OCI-LY7 (cell line): ENCODE measurements at regions not wholly inside any gene's neighbourhood (a gene's known extent, or its start where the extent isn't known, plus 50 kb on each side); places are given as distances from the start of the nearest gene placed in this dataset. TPM values are rescaled to one million over a fixed set of nuclear protein-coding genes. Genes with fewer than 3 reads are reported as not detected.

Source experiments
- BruUV-seq: library from RNA; stranded (reverse); fragments of 400-500 nt; replicated peaks from 2 replicates; lab custom pipeline; 2021; lab: Mats Ljungman, UMichigan
- CTCF ChIA-PET: fragments of 300-600 bp; sonication (Branson Sonifier 250); formaldehyde crosslinking; loops from one replicate; lab custom pipeline; 2022; ENCODE audit warnings: antibody characterized with exemption; ENCODE audit not compliant: unreplicated experiment; lab: Charles Lee
- POLR2A ChIA-PET: fragments of 300-600 bp; sonication (Branson Sonifier 250); formaldehyde crosslinking; loops from one replicate; lab custom pipeline; 2022; ENCODE audit warnings: antibody characterized with exemption; lab: Charles Lee
- DNase-seq: peaks from one replicate; pipeline ENCODE4 v3.0.0-alpha.2; 2015; ENCODE audit warnings: low spot score
- H2AFZ ChIP-seq: fragments of 200-600 bp; sonication (generic), shearing (Covaris generic); 2 replicates; pipeline ENCODE4 v1.6.1; 2014; ENCODE audit warnings: mild to moderate bottlenecking, antibody characterized with exemption, low read length, moderate library complexity
- H3K27ac ChIP-seq: fragments of 200-600 bp; sonication (generic); 2 replicates; pipeline ENCODE4 v1.5.1; 2014; ENCODE audit warnings: mixed run types, low read depth, mild to moderate bottlenecking, moderate library complexity, low read length, inconsistent platforms; ENCODE audit not compliant: poor library complexity, severe bottlenecking
- H3K36me3 ChIP-seq: fragments of 200-600 bp; sonication (generic); 2 replicates; pipeline ENCODE4 v1.6.1; 2014; ENCODE audit warnings: mild to moderate bottlenecking, antibody characterized with exemption, low read length, moderate library complexity, mixed read lengths; ENCODE audit not compliant: insufficient read depth
- H3K4me1 ChIP-seq: fragments of 200-600 bp; sonication (generic); 2 replicates; pipeline ENCODE4 v1.5.1; 2014; ENCODE audit warnings: mild to moderate bottlenecking, low read length; ENCODE audit not compliant: insufficient read depth, poor library complexity, severe bottlenecking
- H3K4me2 ChIP-seq: fragments of 200-600 bp; sonication (generic); 2 replicates; pipeline ENCODE4 v1.6.1; 2014; ENCODE audit warnings: mild to moderate bottlenecking, low read length
- H3K4me3 ChIP-seq: fragments of 200-600 bp; sonication (generic); 2 replicates; pipeline ENCODE4 v1.5.1; 2014; ENCODE audit warnings: mild to moderate bottlenecking, low read depth, low read length; ENCODE audit not compliant: poor library complexity, severe bottlenecking
- H3K79me2 ChIP-seq: fragments of 200-600 bp; sonication (generic); 2 replicates; pipeline ENCODE4 v1.6.1; 2016; ENCODE audit warnings: low read depth, mild to moderate bottlenecking, low read length, moderate library complexity, mixed read lengths; ENCODE audit not compliant: insufficient read depth
- H3K9me2 ChIP-seq: fragments of 200-600 bp; sonication (generic); 2 replicates; pipeline ENCODE4 v1.6.1; 2016; ENCODE audit warnings: mild to moderate bottlenecking, low read length, mixed read lengths; ENCODE audit not compliant: insufficient read depth
- H3K9me3 ChIP-seq: fragments of 200-600 bp; sonication (generic); 2 replicates; pipeline ENCODE4 v1.6.1; 2014; ENCODE audit warnings: mild to moderate bottlenecking, mixed run types, low read length, mixed read lengths
- H4K20me1 ChIP-seq: fragments of 200-600 bp; sonication (generic); 2 replicates; pipeline ENCODE4 v1.6.1; 2014; ENCODE audit warnings: mild to moderate bottlenecking, antibody characterized with exemption, low read length, moderate library complexity, mixed read lengths; ENCODE audit not compliant: insufficient read depth
- EZH2phosphoT487 ChIP-seq: fragments of 200-600 bp; sonication (generic); IDR thresholded peaks from 2 replicates; pipeline ENCODE4 v1.6.1; 2018; ENCODE audit warnings: low read depth, borderline replicate concordance, mild to moderate bottlenecking, mixed run types, antibody characterized with exemption, low read length, moderate library complexity, mixed read lengths
- intact Hi-C: fragments of 100-400 bp; cut with micrococcal nuclease; formaldehyde crosslinking; loops from one replicate; pipeline ENCODE4 v1.10.0; 2022; ENCODE audit not compliant: unreplicated experiment
- small RNA-seq: library from RNA; depleted of rRNA; stranded (forward); fragments of <200 nt; gene quantifications from one replicate; pipeline ENCODE3, GENCODE V24; 2014
- TF ChIP-seq, protein P1 (sequence below): fragments of 200-600 bp; sonication (generic); conservative IDR thresholded peaks from 2 replicates; pipeline ENCODE4 v1.5.1; 2014; ENCODE audit warnings: mild to moderate bottlenecking, antibody characterized with exemption, low read length, moderate library complexity, mixed read lengths

DNA sequence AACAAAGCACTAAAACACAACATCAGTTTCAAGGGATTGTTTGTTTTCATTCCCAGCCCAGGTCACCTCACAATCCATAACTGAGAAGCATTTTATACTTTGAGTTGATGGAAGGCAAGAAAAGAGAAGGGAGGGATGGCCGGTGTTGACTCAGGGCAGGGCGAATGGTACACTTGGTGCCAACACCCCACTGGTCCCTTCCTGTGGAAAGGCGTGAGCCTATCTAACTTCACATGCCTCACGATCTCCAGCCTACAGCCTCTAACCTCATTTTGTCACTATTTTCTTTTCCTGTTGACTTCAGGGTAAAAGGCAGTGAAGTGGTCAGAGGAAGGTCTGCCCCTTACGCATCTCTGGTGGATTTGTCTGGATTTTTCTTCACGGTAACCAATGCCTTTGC is 53.5 kb upstream of the SASH1 start:
- Histone ChIP-seq H4K20me1 (no peaks in the 10 kb centered on the region), H3K27ac (no peak overlapping the region), H2AFZ (no peak overlapping the region), H3K4me3 (no peak overlapping the region), H3K9me2 (no peaks in the 10 kb centered on the region), H3K4me2 (no peak overlapping the region), H3K9me3 (no peaks in the 10 kb centered on the region), H3K36me3 (no peaks in the 10 kb centered on the region), H3K4me1 (no peaks in the 10 kb centered on the region), H3K79me2 (no peaks in the 10 kb centered on the region)
- no TSS peak for BruUV-seq
- ChIA-PET POLR2A (no interaction called here), CTCF (no interaction called here)
- intact Hi-C loops = no loop called here
- no peak for DNase-seq
- no peak for TF ChIP-seq EZH2phosphoT487
- TF ChIP-seq, protein P1, sequence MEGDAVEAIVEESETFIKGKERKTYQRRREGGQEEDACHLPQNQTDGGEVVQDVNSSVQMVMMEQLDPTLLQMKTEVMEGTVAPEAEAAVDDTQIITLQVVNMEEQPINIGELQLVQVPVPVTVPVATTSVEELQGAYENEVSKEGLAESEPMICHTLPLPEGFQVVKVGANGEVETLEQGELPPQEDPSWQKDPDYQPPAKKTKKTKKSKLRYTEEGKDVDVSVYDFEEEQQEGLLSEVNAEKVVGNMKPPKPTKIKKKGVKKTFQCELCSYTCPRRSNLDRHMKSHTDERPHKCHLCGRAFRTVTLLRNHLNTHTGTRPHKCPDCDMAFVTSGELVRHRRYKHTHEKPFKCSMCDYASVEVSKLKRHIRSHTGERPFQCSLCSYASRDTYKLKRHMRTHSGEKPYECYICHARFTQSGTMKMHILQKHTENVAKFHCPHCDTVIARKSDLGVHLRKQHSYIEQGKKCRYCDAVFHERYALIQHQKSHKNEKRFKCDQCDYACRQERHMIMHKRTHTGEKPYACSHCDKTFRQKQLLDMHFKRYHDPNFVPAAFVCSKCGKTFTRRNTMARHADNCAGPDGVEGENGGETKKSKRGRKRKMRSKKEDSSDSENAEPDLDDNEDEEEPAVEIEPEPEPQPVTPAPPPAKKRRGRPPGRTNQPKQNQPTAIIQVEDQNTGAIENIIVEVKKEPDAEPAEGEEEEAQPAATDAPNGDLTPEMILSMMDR = no peak

DNA sequence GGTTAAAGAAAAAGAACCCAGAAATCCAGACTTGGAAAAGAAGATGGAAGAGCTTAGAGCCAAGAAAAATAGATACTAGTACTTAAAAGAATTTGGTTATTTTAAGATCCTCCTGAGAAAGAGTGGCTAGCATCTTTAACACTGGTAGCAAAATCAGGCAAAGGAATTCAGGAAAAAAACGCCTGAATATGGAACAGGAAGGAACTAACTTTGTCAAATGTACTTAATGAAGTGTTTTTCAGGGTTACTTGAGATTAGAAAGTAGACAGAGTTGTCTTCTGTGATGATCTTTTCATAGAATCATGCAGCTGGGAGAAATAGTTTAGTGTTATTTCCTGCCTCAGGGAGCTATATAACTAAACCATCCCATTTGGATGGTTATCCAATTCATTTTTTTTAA is 50.8 kb upstream of the SASH1 start:
- ChIA-PET CTCF (no interaction called here), POLR2A (interaction anchor here (0.5 kb wide), 1 partner anchor 1742 kb away, joined by 5 read pairs; no protein-coding TSS in a partner anchor)
- TF ChIP-seq, protein P1 = no peak
- TF ChIP-seq EZH2phosphoT487 = no peak
- Histone ChIP-seq H3K27ac (no peak overlapping the region), H3K4me3 (no peak overlapping the region), H3K9me3 (no peaks in the 10 kb centered on the region), H3K4me1 (no peaks in the 10 kb centered on the region), H4K20me1 (no peaks in the 10 kb centered on the region), H3K4me2 (no peak overlapping the region), H3K36me3 (no peaks in the 10 kb centered on the region), H3K9me2 (no peaks in the 10 kb centered on the region), H2AFZ (no peak overlapping the region), H3K79me2 (no peaks in the 10 kb centered on the region)
- DNase-seq = no peak
- no TSS peak for BruUV-seq
- intact Hi-C loops = no loop called here

Small RNAs in the stretch of these regions (small RNA-seq; reads per million reads assigned to genes)
- gene RNU6-1222P = not detected
